C1 segment of cervical spinal cord (tissue), 14 donors: ENCODE measurements at regions not wholly inside any gene's neighbourhood (a gene's known extent, or its start where the extent isn't known, plus 50 kb on each side); places are given as distances from the start of the nearest gene placed in this dataset.

Experiments used
- DNase-seq, 14 donors: peaks; one replicate each; lab custom pipeline; 2025; lab: John Stamatoyannopoulos, UW

DNA sequence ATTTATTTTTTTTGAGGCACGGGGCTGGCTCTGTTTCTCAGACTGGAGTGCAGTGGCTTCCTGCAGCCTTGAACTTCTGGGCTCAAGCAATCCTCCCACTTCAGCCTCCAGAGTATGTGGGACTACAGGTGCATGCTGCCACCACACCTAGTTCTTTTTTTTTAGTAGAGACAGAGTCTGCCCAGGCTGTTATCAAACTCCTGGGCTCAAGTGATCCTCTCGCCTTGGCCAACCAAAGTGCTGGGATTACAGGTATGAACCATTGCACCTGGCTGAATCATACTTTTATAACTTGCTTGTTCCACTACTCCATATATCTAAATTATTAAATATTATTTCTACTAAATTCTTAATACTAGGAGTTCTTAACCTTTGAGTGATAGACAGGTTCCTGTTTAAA, 111.6 kb downstream of the BTG1 start:
- DNase-seq: no peak

DNA sequence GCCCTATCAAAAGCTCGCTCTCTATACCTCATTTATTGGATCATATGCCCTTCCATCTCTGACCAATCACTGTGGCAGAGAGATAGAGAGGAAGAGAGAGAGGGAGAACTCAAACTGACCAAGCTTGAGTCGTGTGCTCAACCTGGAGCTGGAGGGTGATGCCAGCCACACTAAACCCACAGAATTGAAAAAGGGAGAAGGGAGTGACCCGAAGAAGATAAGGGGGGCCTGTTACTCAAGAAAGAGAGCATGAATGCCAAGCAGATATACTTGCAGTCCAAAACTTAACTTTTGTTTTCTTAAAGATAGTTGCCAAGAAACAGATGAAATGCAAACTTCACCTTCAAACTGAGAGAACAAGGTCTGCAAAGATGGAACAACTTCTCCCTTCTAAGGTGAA, 112.7 kb downstream of the BTG1 start:
- no peak for DNase-seq

DNA sequence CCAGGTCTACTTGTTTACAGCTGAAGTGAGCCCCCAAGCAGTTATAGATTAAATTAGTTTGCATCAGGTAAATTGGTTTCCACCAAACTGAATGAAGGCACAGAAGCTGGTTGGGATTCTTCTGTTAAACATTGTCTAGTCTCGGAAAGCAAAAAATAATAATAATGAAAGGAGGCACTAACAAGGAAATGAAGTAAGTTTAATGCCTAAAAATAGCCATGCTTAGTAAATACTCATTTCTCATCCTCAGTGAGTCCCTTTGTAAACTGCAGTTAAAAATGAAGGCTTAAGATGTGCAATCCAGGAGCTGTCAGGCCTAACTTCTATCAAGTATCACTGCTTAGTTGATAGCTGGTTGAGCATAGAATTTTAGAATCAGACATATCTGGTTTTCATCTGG, 113.5 kb downstream of the BTG1 start:
- no peak for DNase-seq

DNA sequence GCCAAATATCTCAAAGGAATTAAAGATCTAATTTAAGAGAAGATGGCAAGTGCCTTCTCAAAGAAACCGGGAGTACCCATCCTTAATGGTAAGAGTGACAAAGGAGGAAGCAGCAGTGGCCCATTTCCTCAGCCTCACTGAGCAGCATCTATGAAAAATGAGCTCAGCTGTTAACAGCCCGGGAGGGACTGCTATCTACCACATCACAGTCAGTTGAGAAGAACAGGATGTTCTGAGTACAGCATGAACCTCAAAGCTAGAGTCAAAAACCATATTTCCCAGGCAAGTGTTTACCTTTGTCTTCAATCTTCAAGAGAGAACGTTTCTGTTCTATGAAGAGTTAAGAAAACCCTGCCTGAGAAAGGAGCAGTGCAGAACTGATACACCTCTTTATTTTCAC, 115.0 kb downstream of the BTG1 start:
- peak in 1 of 14 donors; percentile 82 for DNase-seq

DNA sequence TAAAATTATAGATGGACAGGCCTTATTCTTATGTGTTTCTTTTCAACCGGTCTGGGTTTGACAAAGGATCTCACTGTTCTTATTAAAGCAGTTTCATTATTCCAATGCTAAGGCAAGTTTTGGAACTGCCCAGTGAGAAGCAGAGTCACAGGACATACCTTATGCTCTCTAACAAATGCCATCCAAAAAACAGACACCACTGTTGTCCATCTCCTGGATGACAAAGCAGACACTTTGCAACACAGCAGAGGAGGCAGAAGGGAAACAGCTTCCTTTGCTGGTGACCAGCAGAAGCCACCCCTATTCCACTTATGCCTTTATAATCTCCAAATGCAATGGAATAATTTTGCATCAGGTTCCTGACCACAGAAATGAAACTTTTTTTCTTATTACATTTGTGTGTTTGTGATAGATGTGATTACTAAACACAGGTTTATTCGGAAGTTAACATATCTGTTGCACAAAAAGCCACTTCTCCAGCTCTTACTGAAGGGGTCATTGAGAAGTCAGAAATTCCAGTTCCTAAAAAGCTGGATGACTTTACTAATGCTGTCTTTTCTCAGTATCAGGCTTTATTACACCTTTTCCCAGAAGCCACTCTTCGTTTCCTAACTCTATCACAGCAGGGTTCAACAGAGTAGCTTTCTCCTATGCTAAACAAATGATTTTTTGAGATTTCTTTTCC, 115.6 kb downstream of the BTG1 start:
- DNase-seq: peak in 1 of 14 donors; percentile 80

DNA sequence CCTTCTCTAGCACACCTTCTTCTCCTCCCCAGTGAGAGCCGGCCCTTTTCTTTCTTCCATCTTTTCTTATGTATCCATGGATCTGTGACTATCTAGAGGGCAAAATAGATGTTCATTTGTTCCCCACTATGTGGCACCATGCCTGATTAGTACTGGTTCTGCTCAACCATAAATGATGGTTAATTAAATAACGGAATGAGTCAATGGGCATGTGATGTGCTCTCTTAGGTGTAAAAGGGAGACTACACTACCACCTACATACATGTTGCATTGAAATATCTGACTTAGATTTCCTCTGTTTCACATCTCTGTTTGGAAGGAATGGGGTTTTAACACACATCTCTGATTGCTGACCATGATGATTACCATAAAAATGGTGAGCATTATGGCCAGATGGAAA, 116.5 kb downstream of the BTG1 start:
- peak in 1 of 14 donors; percentile 32 for DNase-seq

DNA sequence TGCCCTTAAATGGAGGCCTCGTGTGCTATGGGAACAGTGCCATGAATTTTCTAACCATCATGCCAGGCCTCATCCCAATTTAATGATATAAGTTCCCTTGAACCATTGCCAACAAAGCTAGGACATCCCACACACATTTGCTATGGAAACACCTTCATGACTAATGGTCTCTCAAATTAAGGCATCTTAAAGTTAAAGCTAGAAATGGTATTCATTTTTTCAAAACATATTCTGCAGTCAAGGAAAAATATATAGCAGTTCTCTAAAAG, 117.3 kb downstream of the BTG1 start:
- no peak for DNase-seq

DNA sequence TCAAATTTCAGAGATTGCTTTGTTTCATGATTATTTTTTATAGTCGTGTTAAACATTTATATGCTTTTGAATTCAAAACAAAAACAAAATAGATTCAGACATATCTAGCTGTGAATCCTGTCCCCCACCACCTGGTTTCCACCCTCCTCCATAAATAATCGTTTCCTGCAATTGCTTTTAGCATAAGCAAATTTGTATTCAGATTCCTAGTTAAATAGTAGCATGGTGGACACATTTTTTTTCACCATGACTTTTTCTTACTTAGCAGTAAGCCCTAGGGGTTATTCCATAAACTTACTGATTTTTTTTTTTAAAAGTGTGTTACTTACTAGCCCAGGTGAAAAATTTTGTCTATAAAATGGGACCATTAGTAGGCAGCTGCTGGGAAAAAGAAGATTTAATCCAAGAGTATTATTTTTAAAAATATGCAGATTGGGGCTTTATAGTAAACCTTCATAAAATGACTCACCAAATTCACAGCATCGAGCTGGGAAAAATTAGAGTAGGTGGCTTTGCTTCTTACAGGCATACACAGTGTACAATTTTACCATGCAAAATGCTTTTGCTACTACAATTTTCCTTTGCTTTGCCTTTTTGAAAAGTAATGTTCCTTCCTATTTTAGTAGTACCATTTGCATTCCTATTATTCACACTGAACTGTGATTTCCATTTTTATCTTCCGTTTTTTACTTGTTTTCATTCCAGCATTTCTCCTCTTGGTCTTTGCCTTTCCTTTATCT, 117.8 kb downstream of the BTG1 start:
- no peak for DNase-seq

DNA sequence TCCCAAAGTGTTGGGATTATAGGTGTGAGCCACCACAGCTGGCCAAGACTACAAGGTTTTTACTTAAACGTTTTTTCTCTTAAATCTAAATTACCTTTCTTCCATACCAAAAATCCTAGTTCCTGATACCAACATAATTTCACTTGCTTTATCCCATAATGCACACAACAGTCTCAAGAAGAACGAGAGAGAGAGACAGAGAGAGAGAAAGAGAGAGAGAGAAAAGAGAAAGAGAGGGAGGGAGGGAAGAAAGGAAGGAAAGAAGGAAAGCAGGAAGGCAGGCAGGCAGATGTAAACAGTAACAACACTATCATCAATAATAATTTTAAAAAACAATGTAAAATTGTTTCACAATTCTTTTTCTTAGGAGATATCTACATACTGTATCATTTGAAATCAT, 118.4 kb downstream of the BTG1 start:
- no peak for DNase-seq

DNA sequence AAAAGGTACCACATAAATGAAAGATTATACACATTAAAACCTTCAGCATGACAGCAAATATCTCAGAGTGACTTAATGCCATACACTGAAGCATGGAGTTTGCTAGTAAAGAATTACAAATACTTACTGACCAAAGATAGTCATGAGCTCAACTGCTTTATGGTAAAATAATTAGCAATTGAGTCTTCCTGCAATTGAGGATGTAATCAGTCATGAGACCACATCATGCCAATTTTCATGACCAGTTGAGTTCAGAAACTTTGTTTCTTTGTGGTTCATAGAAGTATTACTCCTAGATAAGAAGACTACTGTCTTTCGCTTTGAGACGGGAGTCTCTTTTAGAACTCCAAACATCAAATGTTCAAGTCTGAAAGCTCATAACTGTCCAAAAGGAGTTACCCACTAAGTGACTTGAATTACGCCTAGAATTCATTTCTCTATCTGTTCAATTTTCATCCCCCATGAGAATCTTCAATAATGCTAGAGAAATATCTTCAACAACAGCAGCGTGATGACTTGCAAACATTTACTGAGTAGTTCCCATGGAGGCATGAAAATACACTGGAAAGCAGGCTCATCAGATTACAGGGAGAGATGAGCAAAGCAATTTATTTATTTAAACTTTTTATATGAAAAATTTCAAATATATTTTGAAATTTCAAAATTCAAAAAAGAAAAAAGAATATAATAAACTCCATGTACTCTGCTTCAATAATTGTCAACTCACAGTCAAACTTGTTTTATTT, 120.0 kb downstream of the BTG1 start:
- DNase-seq: no peak

DNA sequence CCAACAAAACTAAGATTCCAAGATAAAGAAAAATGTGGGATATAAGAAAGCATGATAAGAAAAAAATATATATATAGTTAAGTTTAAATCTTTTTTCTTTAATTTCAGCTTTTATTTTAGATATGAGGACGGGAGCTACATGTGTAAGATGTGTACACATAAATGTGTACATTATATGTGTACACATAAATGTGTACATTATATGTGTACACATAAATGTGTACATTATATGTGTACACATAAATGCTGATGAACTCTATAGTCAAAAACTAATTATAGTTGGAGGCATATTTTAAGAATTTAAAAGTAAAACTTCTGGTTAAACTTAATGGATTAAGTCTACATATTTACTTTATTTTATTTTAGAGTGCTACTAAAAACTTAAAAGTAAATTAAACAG, 123.6 kb downstream of the BTG1 start:
- no peak for DNase-seq

DNA sequence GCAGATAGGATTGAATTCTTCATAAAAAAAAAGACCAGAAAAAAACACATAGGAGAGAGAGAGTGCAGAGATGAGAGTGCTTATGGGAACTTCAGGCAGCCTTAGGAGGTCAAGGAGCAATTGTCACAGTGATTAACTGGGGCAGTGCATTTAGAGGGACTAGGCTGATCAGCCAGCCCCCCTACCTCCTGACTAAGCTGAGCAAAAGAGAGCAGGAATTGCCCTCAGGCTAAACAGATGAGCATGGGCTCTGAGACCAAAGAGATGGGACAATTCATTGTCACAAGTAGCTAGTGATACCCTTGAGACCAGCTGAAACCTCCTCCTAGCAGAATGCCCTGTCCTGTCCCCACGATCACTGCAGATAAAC, 124.0 kb downstream of the BTG1 start:
- DNase-seq: no peak

DNA sequence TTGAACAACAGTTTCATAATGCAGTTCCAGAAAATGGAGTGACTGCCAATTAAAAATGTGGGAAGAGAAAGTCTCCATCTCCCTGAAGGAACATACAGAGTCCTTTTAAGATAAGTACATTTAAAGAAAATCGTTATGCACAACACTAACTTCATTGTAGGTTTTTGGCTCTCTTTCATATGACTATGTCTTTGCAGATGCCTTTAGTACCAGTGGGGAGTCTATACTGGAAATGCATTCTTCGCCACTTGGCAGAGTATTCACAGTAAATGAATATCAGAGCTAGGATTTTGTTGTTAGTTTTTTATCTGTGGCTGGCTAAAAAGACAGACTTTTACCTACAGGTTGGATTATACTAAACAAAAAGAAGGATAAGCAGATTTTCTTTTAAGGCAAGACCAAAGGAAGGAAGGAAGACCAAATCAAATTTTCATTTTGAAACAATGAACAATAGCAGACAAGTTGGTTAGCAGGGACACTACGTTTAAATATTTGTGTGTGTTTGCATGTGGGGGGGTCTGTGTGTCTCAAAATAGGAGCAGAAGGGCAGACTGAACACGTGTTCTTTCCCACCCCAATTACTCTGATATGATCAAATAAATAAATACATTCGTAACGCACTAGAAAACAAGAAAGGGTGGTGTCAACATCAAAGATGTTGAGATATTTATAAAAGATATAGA, 124.5 kb downstream of the BTG1 start:
- no peak for DNase-seq

DNA sequence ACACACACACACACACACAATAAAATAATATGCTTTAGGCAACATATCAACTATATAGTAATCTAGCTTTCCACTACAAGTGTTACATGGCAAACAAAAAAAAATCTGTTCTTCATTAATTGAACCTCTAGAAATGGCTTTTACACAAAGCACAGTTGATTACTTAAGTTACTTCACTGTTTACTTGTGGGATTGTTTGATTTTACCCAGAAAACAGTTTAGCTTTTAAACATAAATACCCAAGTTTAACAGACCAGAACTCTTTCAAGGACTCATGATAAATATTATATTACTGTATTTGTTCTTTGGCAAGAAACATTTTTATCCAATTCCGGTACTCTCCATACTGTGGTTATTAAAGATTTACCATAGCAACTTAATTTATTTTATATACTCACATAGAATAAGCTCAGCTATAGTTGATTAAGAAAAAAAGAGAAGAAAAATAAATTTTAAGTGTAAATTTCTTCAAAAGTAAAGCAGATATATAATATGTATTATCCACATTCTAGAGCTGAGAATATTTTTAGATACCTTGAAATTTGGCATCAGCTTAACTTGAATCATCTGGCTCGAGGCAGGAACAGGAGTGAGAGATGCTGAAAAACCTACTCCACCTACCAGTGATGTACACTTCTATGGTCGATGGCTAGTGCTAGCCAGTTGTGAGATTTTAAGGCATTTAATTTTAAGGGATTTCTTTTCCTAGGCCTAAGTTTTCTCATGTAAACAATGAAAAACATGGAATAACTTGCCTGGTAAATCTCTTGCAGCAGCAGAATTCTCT, 126.0 kb downstream of the BTG1 start:
- peak in 1 of 14 donors; percentile 51 for DNase-seq

DNA sequence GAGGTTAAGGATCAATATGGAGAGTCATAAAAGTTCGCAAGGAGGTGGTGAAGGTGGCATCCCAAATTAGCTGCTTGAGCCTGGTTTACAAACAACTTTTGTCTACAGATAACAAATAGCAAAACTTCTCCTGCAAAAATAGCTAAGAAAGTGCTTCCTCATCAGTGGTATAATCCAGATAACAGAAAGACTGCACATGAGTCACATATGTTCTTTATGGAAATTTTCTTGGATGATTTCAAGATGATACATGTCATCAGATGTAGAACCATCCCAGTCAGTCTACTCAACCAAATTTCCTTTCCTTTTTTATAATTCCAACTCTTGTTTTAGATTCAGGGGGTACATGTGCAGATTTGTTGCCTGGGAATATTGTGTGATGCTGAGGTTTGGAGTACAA, 133.0 kb downstream of the BTG1 start:
- DNase-seq: no peak

DNA sequence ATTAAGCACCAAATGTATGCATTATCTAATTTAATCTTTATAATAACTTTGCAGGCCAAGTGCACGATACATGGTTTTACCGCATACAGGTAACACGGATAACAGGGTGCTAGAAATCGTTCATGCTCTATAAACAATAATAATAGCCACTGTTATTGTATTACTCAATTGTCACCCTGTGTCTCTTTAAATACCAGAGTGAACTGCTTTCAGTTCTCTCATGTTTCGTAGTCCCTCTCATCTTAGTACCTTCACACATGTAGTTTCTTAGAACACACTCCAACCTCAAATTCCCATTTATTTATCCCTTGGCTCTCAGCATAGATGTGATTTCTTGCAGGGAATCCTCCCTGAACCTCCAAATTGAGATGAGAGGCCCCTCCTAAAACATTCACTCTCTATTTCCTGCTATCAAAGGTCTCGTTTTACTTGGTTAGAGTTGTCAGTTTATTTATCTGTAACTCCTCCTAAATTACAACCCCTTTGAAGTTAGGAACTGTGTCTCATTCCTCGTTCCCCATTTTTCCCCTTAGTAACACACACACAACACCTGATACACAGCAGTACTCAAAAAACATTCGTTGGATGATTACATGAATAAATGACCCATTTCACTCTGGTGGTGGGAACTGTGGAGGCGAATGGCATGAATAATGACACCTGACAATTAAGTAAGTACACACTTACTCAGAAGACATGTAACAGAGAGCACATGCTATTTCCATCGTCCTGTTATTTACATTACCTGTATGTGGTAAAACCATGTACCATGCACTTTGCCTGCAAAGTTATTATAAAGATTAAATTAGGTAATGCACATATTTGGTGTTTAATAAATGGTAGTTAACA, 134.6 kb downstream of the BTG1 start:
- DNase-seq: no peak

DNA sequence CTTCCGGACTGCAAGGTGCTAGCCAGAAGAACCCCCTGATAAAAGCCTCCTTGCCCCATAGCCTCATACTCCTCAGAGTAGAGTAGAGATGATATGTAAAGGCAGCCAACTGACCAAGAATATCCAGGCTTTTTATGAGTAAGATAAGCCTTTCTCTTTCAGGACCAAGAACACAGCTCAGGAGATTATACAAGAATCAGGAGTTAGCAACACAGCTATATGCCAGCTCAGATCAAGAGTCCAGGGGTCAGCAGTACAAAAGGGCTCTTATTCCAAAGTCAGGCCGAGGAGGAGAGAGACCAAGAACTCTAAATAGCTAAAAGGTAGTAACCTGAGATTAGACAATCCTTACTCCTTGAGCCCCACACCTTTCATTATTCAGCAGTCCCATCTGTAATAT, 135.3 kb downstream of the BTG1 start:
- no peak for DNase-seq

DNA sequence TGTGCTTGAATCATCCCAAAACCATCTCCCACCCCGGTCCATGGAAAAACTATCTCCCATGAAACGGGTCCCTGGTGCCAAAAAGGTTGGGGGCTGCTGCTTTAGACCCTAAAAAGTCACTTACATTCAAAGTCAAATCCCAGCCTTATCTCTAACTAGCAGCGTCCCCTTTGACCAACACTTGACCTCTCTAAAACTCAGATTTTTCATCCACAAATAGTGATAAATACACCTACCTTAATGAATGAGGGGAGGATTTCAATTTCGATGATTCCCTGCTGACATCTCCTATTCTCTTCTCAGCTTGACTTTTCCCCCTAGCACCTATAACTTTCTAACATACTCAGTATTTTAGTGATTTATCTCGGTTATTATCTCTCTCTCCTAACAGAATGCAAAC, 137.3 kb downstream of the BTG1 start:
- DNase-seq: no peak

DNA sequence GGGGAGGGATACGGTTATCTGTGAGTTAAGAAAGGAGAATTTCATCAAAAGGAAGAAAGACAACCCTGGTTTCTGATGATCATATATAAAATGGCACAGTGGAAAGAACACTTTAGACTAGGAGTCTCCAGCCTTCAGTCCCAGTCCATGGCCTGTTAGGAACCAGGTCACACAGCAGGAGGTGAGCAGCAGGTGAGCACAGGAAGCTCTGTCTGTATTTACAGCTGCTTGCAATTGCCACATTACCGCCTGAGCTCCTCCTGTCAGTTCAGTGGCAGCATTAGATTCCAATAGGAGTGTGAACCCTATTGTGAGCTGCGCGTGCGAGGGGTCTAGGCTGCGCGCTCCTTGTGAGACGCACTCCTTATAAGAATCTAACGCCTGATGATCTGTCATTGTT, 137.9 kb downstream of the BTG1 start:
- peak in 1 of 14 donors; percentile 71 for DNase-seq

DNA sequence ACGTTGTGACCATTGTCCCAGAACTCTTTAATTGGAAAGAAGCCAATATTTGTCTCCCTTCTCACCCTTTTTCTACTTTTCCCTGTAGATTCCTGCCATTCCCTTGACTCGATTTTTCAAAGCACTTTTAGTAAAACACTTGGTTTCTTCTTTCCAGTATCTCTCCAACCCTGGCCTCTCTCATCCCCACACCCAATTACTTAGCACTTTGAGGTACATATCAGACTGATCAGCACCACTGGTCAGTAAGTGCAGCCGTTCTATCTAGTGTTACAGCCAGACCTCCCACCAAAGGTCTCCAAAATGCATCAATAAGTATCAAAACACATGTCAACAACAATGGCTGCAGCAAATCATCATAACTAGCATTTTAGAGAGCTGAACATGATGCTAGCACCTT, 141.9 kb downstream of the BTG1 start:
- no peak for DNase-seq
